ENCODE measurements at regions not wholly inside any gene's neighbourhood (a gene's known extent, or its start where the extent isn't known, plus 50 kb on each side); places are given as distances from the start of the nearest gene placed in this dataset.

DNA sequence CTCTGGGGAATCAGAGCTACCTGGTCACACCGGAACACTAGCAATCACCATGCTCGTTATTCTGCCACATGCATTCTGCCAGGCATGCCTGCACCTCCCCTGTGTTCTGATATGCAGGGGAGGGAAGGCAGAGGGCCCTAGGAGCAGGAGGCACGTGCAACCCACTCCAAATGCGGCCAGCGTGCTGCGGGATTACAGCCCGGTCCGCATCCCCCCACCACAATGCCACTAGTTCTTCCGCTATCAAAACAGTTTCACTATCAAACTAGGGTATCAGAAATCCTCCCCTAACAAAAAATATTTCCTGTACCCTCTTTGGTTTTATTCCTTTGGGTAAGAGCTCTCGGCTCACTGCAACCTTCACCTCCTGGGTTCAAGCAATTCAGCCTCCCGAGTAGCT is 223.2 kb upstream of the IGF1R start:
- DNase-seq (ENCODE audit: low spot score) (no peak), ATAC-seq (no peak)
- H3K36me3 Mint-ChIP-seq, result peaks cover 11% of the 10 kb centered on the region; the same call in 1 of the 2 replicates
- no peak overlapping the region for H3K27ac Mint-ChIP-seq
- H3K4me3 Mint-ChIP-seq, result no peak overlapping the region
- peaks cover 6% of the 10 kb centered on the region for H3K4me1 Mint-ChIP-seq
- POLR2A ChIA-PET, result no interaction called here
- no peak for TF ChIP-seq MXD4 (CRISPR knock-in tag; IDR thresholded peaks at IDR 0.05; ENCODE audit: borderline replicate concordance)
- TF ChIP-seq, protein P1, sequence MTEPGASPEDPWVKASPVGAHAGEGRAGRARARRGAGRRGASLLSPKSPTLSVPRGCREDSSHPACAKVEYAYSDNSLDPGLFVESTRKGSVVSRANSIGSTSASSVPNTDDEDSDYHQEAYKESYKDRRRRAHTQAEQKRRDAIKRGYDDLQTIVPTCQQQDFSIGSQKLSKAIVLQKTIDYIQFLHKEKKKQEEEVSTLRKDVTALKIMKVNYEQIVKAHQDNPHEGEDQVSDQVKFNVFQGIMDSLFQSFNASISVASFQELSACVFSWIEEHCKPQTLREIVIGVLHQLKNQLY (CRISPR knock-in tag; IDR thresholded peaks at IDR 0.05), result no peak
- TF ChIP-seq, protein P2, sequence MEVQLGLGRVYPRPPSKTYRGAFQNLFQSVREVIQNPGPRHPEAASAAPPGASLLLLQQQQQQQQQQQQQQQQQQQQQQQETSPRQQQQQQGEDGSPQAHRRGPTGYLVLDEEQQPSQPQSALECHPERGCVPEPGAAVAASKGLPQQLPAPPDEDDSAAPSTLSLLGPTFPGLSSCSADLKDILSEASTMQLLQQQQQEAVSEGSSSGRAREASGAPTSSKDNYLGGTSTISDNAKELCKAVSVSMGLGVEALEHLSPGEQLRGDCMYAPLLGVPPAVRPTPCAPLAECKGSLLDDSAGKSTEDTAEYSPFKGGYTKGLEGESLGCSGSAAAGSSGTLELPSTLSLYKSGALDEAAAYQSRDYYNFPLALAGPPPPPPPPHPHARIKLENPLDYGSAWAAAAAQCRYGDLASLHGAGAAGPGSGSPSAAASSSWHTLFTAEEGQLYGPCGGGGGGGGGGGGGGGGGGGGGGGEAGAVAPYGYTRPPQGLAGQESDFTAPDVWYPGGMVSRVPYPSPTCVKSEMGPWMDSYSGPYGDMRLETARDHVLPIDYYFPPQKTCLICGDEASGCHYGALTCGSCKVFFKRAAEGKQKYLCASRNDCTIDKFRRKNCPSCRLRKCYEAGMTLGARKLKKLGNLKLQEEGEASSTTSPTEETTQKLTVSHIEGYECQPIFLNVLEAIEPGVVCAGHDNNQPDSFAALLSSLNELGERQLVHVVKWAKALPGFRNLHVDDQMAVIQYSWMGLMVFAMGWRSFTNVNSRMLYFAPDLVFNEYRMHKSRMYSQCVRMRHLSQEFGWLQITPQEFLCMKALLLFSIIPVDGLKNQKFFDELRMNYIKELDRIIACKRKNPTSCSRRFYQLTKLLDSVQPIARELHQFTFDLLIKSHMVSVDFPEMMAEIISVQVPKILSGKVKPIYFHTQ (CRISPR knock-in tag; IDR thresholded peaks at IDR 0.05), result no peak
- no peak for TF ChIP-seq CREM (CRISPR knock-in tag; IDR thresholded peaks at IDR 0.05)
- TF ChIP-seq, protein P3, sequence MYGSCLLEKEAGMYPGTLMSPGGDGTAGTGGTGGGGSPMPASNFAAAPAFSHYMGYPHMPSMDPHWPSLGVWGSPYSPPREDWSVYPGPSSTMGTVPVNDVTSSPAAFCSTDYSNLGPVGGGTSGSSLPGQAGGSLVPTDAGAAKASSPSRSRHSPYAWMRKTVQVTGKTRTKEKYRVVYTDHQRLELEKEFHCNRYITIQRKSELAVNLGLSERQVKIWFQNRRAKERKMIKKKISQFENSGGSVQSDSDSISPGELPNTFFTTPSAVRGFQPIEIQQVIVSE (CRISPR knock-in tag; IDR thresholded peaks at IDR 0.05; ENCODE audit: borderline replicate concordance), result no peak
- TF ChIP-seq TEAD4 (CRISPR knock-in tag; IDR thresholded peaks at IDR 0.05), result no peak
- TF ChIP-seq, protein P4, sequence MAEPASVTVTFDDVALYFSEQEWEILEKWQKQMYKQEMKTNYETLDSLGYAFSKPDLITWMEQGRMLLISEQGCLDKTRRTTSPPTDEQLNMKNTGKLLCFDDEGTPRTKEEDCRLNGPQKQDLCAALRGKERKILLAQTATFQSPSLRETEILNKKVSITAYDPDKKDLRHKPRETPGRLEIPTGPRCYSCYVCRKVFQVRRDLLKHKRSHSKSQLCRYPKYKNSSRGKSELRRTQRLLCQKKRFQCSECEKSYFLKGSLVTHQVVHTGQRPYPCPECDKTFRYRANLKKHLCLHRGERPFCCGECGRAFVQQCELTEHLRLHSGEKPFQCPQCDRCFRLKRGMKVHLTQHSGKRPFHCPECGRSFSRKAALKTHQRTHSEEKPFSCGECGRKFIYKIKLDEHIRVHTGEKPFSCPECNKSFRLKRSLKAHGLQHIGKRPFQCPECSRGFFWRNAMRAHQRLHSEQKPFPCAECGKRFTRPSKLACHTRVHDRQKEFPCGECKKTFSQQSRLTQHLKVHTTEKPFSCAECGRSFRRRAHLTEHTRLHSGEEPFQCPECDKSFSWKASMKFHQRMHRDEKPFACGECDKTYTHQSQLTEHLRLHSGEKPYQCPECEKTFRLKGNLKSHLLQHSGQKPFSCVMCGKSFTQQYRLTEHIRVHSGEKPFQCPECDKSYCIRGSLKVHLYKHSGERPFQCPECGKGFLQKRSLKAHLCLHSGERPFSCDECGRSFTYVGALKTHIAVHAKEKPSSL (CRISPR knock-in tag; conservative IDR thresholded peaks at IDR 0.05), result no peak
- no peak for TF ChIP-seq RORB (CRISPR knock-in tag; IDR thresholded peaks at IDR 0.05)
- peaks cover 80% of the 10 kb centered on the region for H3K27me3 Mint-ChIP-seq (ENCODE audit: low read depth)
- peaks cover 12% of the 10 kb centered on the region for H3K9me3 Mint-ChIP-seq
- CTCF ChIA-PET, result interaction anchor here (1.5 to 1.8 kb wide), 3 partner anchors 43 to 117 kb away, joined by 4 to 5 read pairs (median 4); no protein-coding TSS in a partner anchor

DNA sequence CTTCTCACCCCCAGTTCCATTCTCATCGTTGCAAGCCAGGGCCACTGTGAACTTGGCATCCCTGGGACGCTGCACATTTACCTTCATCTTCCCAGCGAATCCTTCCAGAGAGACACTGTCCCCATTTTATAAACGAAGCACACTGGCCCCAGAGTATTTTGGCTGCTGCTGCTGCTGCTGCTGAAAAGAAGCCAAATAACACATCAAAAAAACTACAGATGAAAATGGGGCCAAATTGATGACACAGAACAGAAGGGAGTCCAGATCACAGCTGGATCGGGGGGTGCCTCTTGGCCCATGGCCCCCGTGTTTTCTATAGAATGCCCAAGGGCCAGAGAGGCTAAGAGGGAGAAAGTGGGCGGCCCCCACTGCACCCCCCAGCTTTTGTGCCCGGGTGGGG is 221.0 kb upstream of the IGF1R start:
- DNase-seq (ENCODE audit: low spot score) (no peak), ATAC-seq (no peak)
- TF ChIP-seq TEAD1 (CRISPR knock-in tag; IDR thresholded peaks at IDR 0.05), result no peak
- TF ChIP-seq CREB1 (CRISPR knock-in tag; IDR thresholded peaks at IDR 0.05), result no peak
- no peak for TF ChIP-seq KAT7 (CRISPR knock-in tag; IDR thresholded peaks at IDR 0.05; ENCODE audit: borderline replicate concordance)
- TF ChIP-seq, protein P5, sequence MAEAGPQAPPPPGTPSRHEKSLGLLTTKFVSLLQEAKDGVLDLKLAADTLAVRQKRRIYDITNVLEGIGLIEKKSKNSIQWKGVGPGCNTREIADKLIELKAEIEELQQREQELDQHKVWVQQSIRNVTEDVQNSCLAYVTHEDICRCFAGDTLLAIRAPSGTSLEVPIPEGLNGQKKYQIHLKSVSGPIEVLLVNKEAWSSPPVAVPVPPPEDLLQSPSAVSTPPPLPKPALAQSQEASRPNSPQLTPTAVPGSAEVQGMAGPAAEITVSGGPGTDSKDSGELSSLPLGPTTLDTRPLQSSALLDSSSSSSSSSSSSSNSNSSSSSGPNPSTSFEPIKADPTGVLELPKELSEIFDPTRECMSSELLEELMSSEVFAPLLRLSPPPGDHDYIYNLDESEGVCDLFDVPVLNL (CRISPR knock-in tag; IDR thresholded peaks at IDR 0.05; ENCODE audit: borderline replicate concordance, low read depth), result no peak
- no peak for TF ChIP-seq JUN (CRISPR knock-in tag; IDR thresholded peaks at IDR 0.05)
- TF ChIP-seq NR2C2 (CRISPR knock-in tag; IDR thresholded peaks at IDR 0.05), result no peak
- TF ChIP-seq ETV6 (CRISPR knock-in tag; IDR thresholded peaks at IDR 0.05), result no peak
- TF ChIP-seq, protein P6, sequence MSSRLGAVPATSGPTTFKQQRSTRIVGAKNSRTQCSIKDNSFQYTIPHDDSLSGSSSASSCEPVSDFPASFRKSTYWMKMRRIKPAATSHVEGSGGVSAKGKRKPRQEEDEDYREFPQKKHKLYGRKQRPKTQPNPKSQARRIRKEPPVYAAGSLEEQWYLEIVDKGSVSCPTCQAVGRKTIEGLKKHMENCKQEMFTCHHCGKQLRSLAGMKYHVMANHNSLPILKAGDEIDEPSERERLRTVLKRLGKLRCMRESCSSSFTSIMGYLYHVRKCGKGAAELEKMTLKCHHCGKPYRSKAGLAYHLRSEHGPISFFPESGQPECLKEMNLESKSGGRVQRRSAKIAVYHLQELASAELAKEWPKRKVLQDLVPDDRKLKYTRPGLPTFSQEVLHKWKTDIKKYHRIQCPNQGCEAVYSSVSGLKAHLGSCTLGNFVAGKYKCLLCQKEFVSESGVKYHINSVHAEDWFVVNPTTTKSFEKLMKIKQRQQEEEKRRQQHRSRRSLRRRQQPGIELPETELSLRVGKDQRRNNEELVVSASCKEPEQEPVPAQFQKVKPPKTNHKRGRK (CRISPR knock-in tag; IDR thresholded peaks at IDR 0.05; ENCODE audit: borderline replicate concordance), result no peak
- no peak for TF ChIP-seq MYBL2 (CRISPR knock-in tag; IDR thresholded peaks at IDR 0.05)
- TF ChIP-seq TP53 (CRISPR knock-in tag; IDR thresholded peaks at IDR 0.05), result no peak
- peaks cover 15% of the 10 kb centered on the region for H3K9me3 Mint-ChIP-seq
- H3K36me3 Mint-ChIP-seq, result peaks cover 11% of the 10 kb centered on the region; the same call in 1 of the 2 replicates
- ChIA-PET POLR2A (no interaction called here), CTCF (interaction anchor here (0.9 to 2.2 kb wide), 12 partner anchors 23 to 644 kb away, joined by 3 to 39 read pairs (median 4); no protein-coding TSS in a partner anchor)
- peak overlapping the region; percentile 58 for H3K4me3 Mint-ChIP-seq
- H3K27ac Mint-ChIP-seq, result no peak overlapping the region
- H3K4me1 Mint-ChIP-seq, result no peaks in the 10 kb centered on the region
- H3K27me3 Mint-ChIP-seq (ENCODE audit: low read depth), result peaks cover 68% of the 10 kb centered on the region

Measured in WTC11 (cell line).